Transverse colon (tissue), 4 donors: ENCODE measurements at regions not wholly inside any gene's neighbourhood (a gene's known extent, or its start where the extent isn't known, plus 50 kb on each side); places are given as distances from the start of the nearest gene placed in this dataset.

Source experiments
- DNase-seq: peaks from one replicate; pipeline ENCODE4 v3.0.0-alpha.2; 2019
- H3K27ac ChIP-seq, 4 donors: fragments of 200-600 bp; sonication (generic); 2 replicates each; pipeline ENCODE4 v1.5.1; 2016 to 2018; ENCODE audit warnings: inconsistent platforms in 4 of 4
- H3K27me3 ChIP-seq: fragments of 200-600 bp; sonication (generic); 2 replicates; pipeline ENCODE4 v1.5.1; 2017; ENCODE audit warnings: inconsistent platforms
- H3K36me3 ChIP-seq, 4 donors: fragments of 200-600 bp; sonication (generic); 2 replicates each; pipeline ENCODE4 v1.5.1; 2017 to 2019; ENCODE audit warnings: inconsistent platforms in 4 of 4
- H3K4me1 ChIP-seq, 4 donors: fragments of 200-600 bp; sonication (generic); 2 replicates each; pipeline ENCODE4 v1.5.1; 2017 to 2020; ENCODE audit warnings: inconsistent platforms in 4 of 4
- H3K4me3 ChIP-seq, 4 donors: fragments of 200-600 bp; sonication (generic); 1 replicate in 1 of 4; 2 replicates in 3 of 4; pipeline versions ENCODE4 v1.5.1 to v1.6.1; 2017 to 2019; ENCODE audit warnings: inconsistent platforms in 4 of 4
- H3K9me3 ChIP-seq, 2 donors: fragments of 200-600 bp; sonication (generic); 2 replicates each; pipeline ENCODE4 v1.5.1; 2017 to 2019; ENCODE audit warnings: inconsistent platforms in 2 of 2
- CTCF ChIP-seq, 5 experiments: fragments of 200-600 bp in 3 of 5; fragments of 450-650 bp in 2 of 5; sonication (generic) in 3 of 5; IDR thresholded peaks; 1 replicate in 2 of 5; 2 replicates in 3 of 5; pipeline ENCODE4 v1.5.1; 2016 to 2017; ENCODE audit warnings: antibody characterized with exemption in 5 of 5, inconsistent platforms in 3 of 5, mild to moderate bottlenecking in 2 of 5, moderate library complexity in 1 of 5
- EP300 ChIP-seq: sonication (generic); formaldehyde crosslinking; IDR thresholded peaks from one replicate; pipeline ENCODE4 v1.6.1; 2017; ENCODE audit warnings: antibody characterized with exemption, low read depth
- POLR2A ChIP-seq: fragments of 450-650 bp; IDR thresholded peaks from one replicate; pipeline ENCODE4 v1.6.1; 2016; ENCODE audit warnings: antibody characterized with exemption, mild to moderate bottlenecking, moderate library complexity
- POLR2AphosphoS5 ChIP-seq, 3 donors: sonication (generic); formaldehyde crosslinking; IDR thresholded peaks; one replicate each; pipeline ENCODE4 v1.6.1; 2016; ENCODE audit warnings: antibody characterized with exemption in 3 of 3
- WGBS, 2 donors: methylation state at CpG; one replicate each; pipeline ENCODE4 v1.1.5; 2018; ENCODE audit warnings: low coverage in 1 of 2; 5-methylcytosine and 5-hydroxymethylcytosine counted together
- in situ Hi-C, 4 donors: fragments of 200-750 bp; cut with MboI; loops; one replicate each; pipeline versions ENCODE4 v1.15.0 to v1.15.1; 2017; ENCODE audit warnings: low sequenced_read_pairs in 3 of 4, low pct_ligation_motif_present in 1 of 4, low pct_unique_long_range_greater_than_20kb in 1 of 4
- intact Hi-C: fragments of 100-400 bp; cut with DNase I; formaldehyde crosslinking; loops from one replicate; pipeline ENCODE4 v1.15.1; 2023; ENCODE audit warnings: low total_unique reads

DNA sequence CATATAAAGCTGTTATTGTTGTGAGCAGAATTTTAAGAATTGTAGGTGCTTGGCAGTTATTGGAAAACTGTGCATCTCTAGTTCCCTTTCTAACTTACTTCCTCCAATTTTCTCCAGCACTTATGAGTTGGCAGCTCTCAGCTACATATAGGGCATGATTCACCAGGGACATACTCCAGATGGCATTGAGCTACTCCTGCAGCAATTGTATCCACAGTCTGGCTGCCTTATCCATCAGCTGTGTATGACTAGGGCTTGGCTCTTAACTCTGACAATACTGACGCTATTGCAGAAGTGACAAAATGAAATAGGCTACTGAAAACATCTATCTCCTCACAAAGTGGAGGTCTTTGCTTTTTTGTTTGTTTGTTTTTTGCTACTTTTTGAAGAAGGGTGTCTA is 276.7 kb downstream of the POU4F1 start:
- TF ChIP-seq POLR2AphosphoS5 (IDR thresholded peaks at IDR 0.05) (no peak), EP300 (no peak), CTCF (IDR thresholded peaks at IDR 0.05) (no peak), POLR2A (no peak)
- no peaks in the 10 kb centered on the region for H3K27me3 ChIP-seq
- in situ Hi-C loops (no loop called here), intact Hi-C loops (no loop called here)
- H3K4me3 ChIP-seq = no peak overlapping the region
- no peak for DNase-seq
- no peaks in the 10 kb centered on the region for H3K9me3 ChIP-seq
- no peak overlapping the region for H3K27ac ChIP-seq
- H3K4me1 ChIP-seq = no peaks in the 10 kb centered on the region
- WGBS, 2 donors = 72% methylated on average over 1 of the region's 1 CpG; no CpG with 5 or more reads in 1 of the 2 donors
- H3K36me3 ChIP-seq = no peaks in the 10 kb centered on the region

DNA sequence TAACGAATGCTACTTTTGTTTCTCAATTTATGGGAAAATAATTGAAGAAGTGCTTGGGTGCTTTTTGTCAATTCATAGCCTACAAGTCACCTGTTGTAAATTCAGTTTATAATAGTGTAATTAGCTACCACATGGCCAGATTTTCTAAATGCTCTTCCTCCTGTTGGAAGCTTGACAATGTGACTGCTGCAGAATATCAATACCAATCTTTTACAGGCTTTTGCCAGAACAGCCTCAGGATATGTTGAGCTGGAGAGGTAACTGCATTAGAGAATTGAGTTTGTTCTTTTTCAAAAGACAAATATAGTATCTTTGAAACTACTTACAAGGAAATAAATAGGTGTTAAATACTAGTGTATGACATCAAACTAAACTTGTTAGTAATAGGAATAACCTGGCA is 277.8 kb downstream of the POU4F1 start:
- H3K4me1 ChIP-seq = no peaks in the 10 kb centered on the region
- 71 to 81% methylated on average over 1 of the region's 1 CpG for WGBS, 2 donors

DNA sequence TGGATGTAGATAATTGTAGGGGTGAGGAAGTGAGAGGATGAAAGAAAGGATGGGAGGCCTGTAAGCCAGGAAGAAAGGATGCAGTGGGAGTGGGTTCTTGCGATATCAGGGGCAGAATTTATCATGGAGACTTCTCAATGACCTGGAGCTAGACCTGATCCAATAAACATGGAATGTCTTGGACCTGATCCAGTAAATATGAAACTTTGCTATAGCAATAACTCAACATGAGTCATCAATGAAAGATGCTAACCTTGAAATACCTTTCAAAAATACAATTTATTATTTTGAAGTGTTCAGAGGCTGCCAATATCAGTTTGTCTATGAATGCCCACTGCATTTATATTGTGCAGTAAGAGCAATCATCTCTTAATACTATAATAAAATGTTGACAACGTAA is 279.5 kb downstream of the POU4F1 start:
- WGBS, 2 donors = 48 to 65% methylated on average over 2 of the region's 2 CpGs
- TF ChIP-seq POLR2AphosphoS5 (IDR thresholded peaks at IDR 0.05) (no peak), CTCF (IDR thresholded peaks at IDR 0.05) (no peak), POLR2A (no peak), EP300 (no peak)
- no peaks in the 10 kb centered on the region for H3K9me3 ChIP-seq
- no peaks in the 10 kb centered on the region for H3K4me1 ChIP-seq
- in situ Hi-C loops = no loop called here
- intact Hi-C loops = no loop called here
- H3K36me3 ChIP-seq = no peaks in the 10 kb centered on the region
- H3K27me3 ChIP-seq = no peaks in the 10 kb centered on the region
- H3K27ac ChIP-seq = no peak overlapping the region
- H3K4me3 ChIP-seq = no peak overlapping the region
- DNase-seq = no peak

More for the DNA sequence above, 277.8 kb downstream of the POU4F1 start:
- H3K27me3 ChIP-seq = no peaks in the 10 kb centered on the region
- in situ Hi-C loops (no loop called here), intact Hi-C loops (no loop called here)
- no peak overlapping the region for H3K27ac ChIP-seq
- no peaks in the 10 kb centered on the region for H3K36me3 ChIP-seq
- TF ChIP-seq EP300 = no peak
- TF ChIP-seq POLR2AphosphoS5 (IDR thresholded peaks at IDR 0.05) = no peak
- TF ChIP-seq POLR2A = no peak
- no peak for TF ChIP-seq CTCF (IDR thresholded peaks at IDR 0.05)
- no peak overlapping the region for H3K4me3 ChIP-seq
- DNase-seq = no peak
- no peaks in the 10 kb centered on the region for H3K9me3 ChIP-seq

DNA sequence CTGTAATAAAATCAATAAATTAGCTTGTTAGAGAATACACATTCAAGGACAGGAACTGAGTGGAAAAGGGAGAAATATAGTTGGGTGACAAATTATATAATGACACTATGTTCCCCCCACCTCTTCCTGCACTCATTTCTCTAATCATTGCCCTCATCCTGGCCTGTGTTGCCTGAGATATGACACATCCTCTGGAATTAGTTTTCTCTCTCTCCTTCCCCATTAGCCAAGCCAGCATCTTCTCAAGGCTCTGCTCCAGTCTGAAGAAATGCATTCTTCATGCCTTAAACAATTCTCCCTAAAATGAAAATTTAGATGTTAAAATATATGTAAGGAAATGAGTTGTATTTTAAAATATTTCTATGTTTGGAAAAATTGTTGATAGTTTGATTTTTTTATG is 280.3 kb downstream of the POU4F1 start:
- Histone ChIP-seq H3K27ac (no peak overlapping the region), H3K4me1 (no peaks in the 10 kb centered on the region), H3K27me3 (no peaks in the 10 kb centered on the region), H3K4me3 (no peak overlapping the region), H3K36me3 (no peaks in the 10 kb centered on the region), H3K9me3 (no peaks in the 10 kb centered on the region)
- in situ Hi-C loops (no loop called here), intact Hi-C loops (no loop called here)
- no peak for DNase-seq
- TF ChIP-seq CTCF (IDR thresholded peaks at IDR 0.05) = no peak
- TF ChIP-seq EP300 = no peak
- TF ChIP-seq POLR2AphosphoS5 (IDR thresholded peaks at IDR 0.05) = no peak
- TF ChIP-seq POLR2A = no peak
